Hepatocyte (in vitro differentiated cells): ENCODE measurements at regions not wholly inside any gene's neighbourhood (a gene's known extent, or its start where the extent isn't known, plus 50 kb on each side); places are given as distances from the start of the nearest gene placed in this dataset.

Experiments used
- DNase-seq: peaks from one replicate; pipeline ENCODE4 v3.0.0-alpha.2; 2016; ENCODE audit warnings: low spot score
- H2AFZ ChIP-seq: fragments of 200-600 bp; sonication (generic); 2 replicates; pipeline ENCODE4 v1.6.0; 2016; ENCODE audit warnings: antibody characterized with exemption, mild to moderate bottlenecking
- H3K27ac ChIP-seq: fragments of 200-600 bp; sonication (generic); 2 replicates; pipeline ENCODE4 v1.5.1; 2016; ENCODE audit warnings: mild to moderate bottlenecking
- H3K27me3 ChIP-seq: fragments of 200-600 bp; sonication (generic); 2 replicates; pipeline ENCODE4 v1.6.1; 2016
- H3K36me3 ChIP-seq: fragments of 200-600 bp; sonication (generic); replicated peaks from 2 replicates; pipeline ENCODE4 v1.5.1; 2016; ENCODE audit warnings: low read depth; ENCODE audit not compliant: insufficient read depth
- H3K4me1 ChIP-seq: fragments of 200-600 bp; sonication (generic); 2 replicates; pipeline ENCODE4 v1.5.1; 2016; ENCODE audit warnings: mild to moderate bottlenecking, moderate library complexity; ENCODE audit not compliant: insufficient read depth
- H3K4me2 ChIP-seq: fragments of 200-600 bp; sonication (generic); 2 replicates; pipeline ENCODE4 v1.6.0; 2016
- H3K4me3 ChIP-seq: fragments of 200-600 bp; sonication (generic); 2 replicates; pipeline ENCODE4 v1.5.1; 2016; ENCODE audit warnings: mild to moderate bottlenecking
- H3K79me2 ChIP-seq: fragments of 200-600 bp; sonication (generic); 2 replicates; pipeline ENCODE4 v1.6.0; 2017; ENCODE audit warnings: mild to moderate bottlenecking
- H3K9me2 ChIP-seq: fragments of 200-600 bp; sonication (generic); replicated peaks from 2 replicates; pipeline ENCODE4 v1.6.0; 2017; ENCODE audit warnings: mild to moderate bottlenecking; ENCODE audit not compliant: insufficient read depth
- H3K9me3 ChIP-seq: fragments of 200-600 bp; sonication (generic); 2 replicates; pipeline ENCODE4 v1.5.1; 2016; ENCODE audit warnings: low read depth, mild to moderate bottlenecking
- H4K20me1 ChIP-seq: fragments of 200-600 bp; sonication (generic); 2 replicates; pipeline ENCODE4 v1.6.0; 2016; ENCODE audit warnings: mild to moderate bottlenecking; ENCODE audit not compliant: insufficient read depth, poor library complexity, severe bottlenecking
- EZH2 ChIP-seq: fragments of 200-600 bp; sonication (generic); IDR thresholded peaks from 2 replicates; pipeline ENCODE4 v1.6.1; 2016; ENCODE audit warnings: antibody characterized with exemption, mild to moderate bottlenecking, borderline replicate concordance
- EZH2phosphoT487 ChIP-seq: fragments of 200-600 bp; sonication (generic); IDR thresholded peaks from one replicate; pipeline ENCODE4 v1.6.1; 2018; ENCODE audit warnings: antibody characterized with exemption, mild to moderate bottlenecking, low read depth, moderate library complexity; ENCODE audit not compliant: unreplicated experiment, severe bottlenecking
- WGBS: methylation state at CpG from one replicate; pipeline ENCODE4 v1.1.6; 2016; ENCODE audit warnings: low lambda C conversion rate; ENCODE audit errors: missing lambda C conversion rate; 5-methylcytosine and 5-hydroxymethylcytosine counted together
- TF ChIP-seq, protein P1 (sequence below): fragments of 200-600 bp; sonication (generic); IDR thresholded peaks from 2 replicates; pipeline ENCODE4 v1.5.1; 2016; ENCODE audit warnings: antibody characterized with exemption, mild to moderate bottlenecking; ENCODE audit not compliant: poor library complexity

DNA sequence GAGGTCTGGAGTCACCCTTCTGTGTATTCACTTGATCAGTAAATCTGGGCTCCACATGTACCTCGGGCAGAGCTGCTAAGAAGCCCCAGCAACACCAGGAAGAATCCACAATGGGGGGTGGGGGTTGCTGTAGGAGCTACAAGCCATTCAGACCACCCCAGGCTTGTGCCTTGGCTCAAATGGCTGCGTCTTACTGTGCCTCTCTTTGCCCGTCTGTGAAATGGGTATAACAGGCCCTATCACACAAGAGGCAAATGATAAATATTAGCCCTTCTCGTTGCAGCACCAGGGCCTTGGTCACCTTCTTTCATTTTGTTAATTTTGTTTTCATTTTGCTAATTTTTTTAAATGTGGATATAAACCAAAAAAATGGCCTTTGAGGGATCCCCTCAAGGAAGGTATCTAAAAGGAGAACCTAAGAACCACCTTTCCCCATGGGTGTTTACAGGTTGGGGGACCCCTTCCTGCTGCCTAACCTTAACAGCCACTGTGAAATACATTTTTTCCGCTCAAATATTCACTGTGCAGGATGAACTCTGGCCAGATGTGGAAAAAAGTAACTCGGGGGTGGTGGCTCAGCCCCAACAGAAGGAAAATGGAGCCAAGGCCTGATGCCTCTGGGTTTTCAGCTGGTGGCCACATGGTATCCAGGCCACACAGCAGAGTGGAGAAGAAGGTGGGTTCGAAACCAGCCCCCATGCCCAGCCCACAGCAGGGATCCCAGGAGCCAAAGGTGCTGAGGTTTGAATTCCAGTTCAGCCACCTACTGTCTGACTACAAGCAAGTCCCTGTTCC lies 284.0 kb downstream of the MN1 start:
- no peaks in the 10 kb centered on the region for H3K36me3 ChIP-seq
- H3K4me1 ChIP-seq: peaks cover 9% of the 10 kb centered on the region
- no peak overlapping the region for H3K4me2 ChIP-seq
- WGBS: 71% methylated on average over 7 of the region's 7 CpGs
- no peak overlapping the region for H3K27ac ChIP-seq
- H3K9me3 ChIP-seq: no peaks in the 10 kb centered on the region
- DNase-seq: no peak
- H3K4me3 ChIP-seq: no peak overlapping the region
- H3K9me2 ChIP-seq: no peaks in the 10 kb centered on the region
- no peak overlapping the region for H2AFZ ChIP-seq
- TF ChIP-seq EZH2: no peak
- no peaks in the 10 kb centered on the region for H3K27me3 ChIP-seq
- H4K20me1 ChIP-seq: no peaks in the 10 kb centered on the region
- no peaks in the 10 kb centered on the region for H3K79me2 ChIP-seq

DNA sequence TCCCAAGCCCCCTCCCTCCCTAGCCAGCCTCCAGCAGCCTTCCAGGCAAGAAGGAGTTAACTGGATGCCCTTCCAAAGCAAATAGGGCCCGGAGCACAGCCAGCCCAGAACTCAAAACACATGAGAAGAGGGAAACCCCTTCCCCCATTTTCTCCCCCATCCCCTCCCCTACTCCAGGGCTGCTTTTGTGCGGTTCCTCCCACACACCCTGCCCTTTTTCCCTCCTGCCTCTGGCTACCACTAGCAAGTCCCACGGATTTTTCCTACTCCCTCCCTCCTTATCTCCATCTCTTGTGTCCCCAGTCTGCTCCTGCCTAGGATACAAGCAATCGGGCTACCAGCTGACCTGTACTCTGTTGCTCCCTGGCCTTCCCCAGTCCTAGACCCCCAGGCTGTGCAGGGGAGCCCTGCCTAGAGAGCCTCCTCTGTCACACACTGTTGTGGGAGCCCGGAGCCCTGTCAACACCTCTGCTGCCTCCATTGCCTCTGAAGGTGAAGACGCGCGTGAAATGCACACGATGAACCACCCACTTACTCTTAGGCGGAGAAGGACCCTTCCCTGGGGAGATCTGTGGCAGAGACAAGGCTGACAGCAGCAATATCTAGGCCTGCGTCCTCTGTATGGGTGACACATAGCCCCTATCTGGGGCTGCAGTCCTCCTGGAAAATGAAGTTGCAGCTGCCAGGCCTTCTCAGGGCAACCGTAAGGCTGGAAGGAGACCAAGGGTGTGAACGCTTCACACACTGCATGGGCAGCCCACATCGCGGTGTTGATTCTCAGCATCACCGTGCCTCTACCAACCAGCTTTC lies 282.8 kb downstream of the MN1 start:
- H3K27ac ChIP-seq: no peak overlapping the region
- no peak overlapping the region for H3K4me3 ChIP-seq
- H3K4me1 ChIP-seq: peaks cover 9% of the 10 kb centered on the region
- TF ChIP-seq, protein P1, sequence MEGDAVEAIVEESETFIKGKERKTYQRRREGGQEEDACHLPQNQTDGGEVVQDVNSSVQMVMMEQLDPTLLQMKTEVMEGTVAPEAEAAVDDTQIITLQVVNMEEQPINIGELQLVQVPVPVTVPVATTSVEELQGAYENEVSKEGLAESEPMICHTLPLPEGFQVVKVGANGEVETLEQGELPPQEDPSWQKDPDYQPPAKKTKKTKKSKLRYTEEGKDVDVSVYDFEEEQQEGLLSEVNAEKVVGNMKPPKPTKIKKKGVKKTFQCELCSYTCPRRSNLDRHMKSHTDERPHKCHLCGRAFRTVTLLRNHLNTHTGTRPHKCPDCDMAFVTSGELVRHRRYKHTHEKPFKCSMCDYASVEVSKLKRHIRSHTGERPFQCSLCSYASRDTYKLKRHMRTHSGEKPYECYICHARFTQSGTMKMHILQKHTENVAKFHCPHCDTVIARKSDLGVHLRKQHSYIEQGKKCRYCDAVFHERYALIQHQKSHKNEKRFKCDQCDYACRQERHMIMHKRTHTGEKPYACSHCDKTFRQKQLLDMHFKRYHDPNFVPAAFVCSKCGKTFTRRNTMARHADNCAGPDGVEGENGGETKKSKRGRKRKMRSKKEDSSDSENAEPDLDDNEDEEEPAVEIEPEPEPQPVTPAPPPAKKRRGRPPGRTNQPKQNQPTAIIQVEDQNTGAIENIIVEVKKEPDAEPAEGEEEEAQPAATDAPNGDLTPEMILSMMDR: no peak
- no peak for TF ChIP-seq EZH2phosphoT487
- TF ChIP-seq EZH2: no peak
- WGBS: 63% methylated on average over 16 of the region's 16 CpGs
- no peak overlapping the region for H3K4me2 ChIP-seq
- H3K36me3 ChIP-seq: no peaks in the 10 kb centered on the region
- DNase-seq: no peak
- no peaks in the 10 kb centered on the region for H3K9me3 ChIP-seq
- no peaks in the 10 kb centered on the region for H4K20me1 ChIP-seq
- no peak overlapping the region for H2AFZ ChIP-seq
- H3K27me3 ChIP-seq: no peaks in the 10 kb centered on the region
- no peaks in the 10 kb centered on the region for H3K9me2 ChIP-seq
- no peaks in the 10 kb centered on the region for H3K79me2 ChIP-seq

DNA sequence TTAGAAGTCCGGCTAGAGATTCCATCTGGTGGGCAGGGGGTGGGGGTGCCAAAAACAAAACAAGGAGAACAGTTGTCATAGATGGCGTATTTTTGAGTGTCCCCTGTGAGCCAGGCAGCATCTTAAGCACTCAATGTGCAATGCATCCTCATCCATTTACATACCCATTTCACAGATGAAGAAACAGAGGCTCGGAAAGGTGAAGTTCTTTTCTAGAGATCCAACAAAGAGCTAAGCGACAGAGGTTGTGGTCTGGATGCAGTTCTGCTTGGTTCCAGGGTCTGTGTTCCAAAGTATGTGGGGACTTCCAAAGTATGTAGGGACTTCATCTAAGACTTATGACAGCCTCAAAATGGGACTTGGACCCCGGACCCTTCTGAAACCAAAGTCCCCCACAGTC lies 277.8 kb downstream of the MN1 start:
- no peak overlapping the region for H2AFZ ChIP-seq
- no peaks in the 10 kb centered on the region for H4K20me1 ChIP-seq
- H3K79me2 ChIP-seq: no peaks in the 10 kb centered on the region
- H3K4me1 ChIP-seq: peaks cover 2% of the 10 kb centered on the region
- no peaks in the 10 kb centered on the region for H3K36me3 ChIP-seq
- H3K4me2 ChIP-seq: no peak overlapping the region
- H3K4me3 ChIP-seq: no peak overlapping the region
- DNase-seq: no peak
- no peak for TF ChIP-seq EZH2
- TF ChIP-seq, protein P1: no peak
- TF ChIP-seq EZH2phosphoT487: no peak
- no peaks in the 10 kb centered on the region for H3K9me3 ChIP-seq
- no peaks in the 10 kb centered on the region for H3K27me3 ChIP-seq
- no peak overlapping the region for H3K27ac ChIP-seq
- 91% methylated on average over 5 of the region's 5 CpGs for WGBS
- no peaks in the 10 kb centered on the region for H3K9me2 ChIP-seq

GRCh38 chr22:27525711-27526110 lies 275.8 kb downstream of the MN1 start:
- H3K4me2 ChIP-seq: no peak overlapping the region
- no peaks in the 10 kb centered on the region for H3K36me3 ChIP-seq
- H2AFZ ChIP-seq: no peak overlapping the region
- H3K9me2 ChIP-seq: no peaks in the 10 kb centered on the region
- H3K4me1 ChIP-seq: no peaks in the 10 kb centered on the region
- H3K4me3 ChIP-seq: no peak overlapping the region
- no peaks in the 10 kb centered on the region for H3K9me3 ChIP-seq
- TF ChIP-seq, protein P1: no peak
- TF ChIP-seq EZH2phosphoT487 (no peak), EZH2 (no peak)
- no peaks in the 10 kb centered on the region for H3K27me3 ChIP-seq
- H3K79me2 ChIP-seq: no peaks in the 10 kb centered on the region
- WGBS: 94% methylated on average over 2 of the region's 2 CpGs
- H3K27ac ChIP-seq: no peak overlapping the region
- DNase-seq: no peak
- no peaks in the 10 kb centered on the region for H4K20me1 ChIP-seq
